H1 (cell line): ENCODE measurements at regions not wholly inside any gene's neighbourhood (a gene's known extent, or its start where the extent isn't known, plus 50 kb on each side); places are given as distances from the start of the nearest gene placed in this dataset.

Experiments
- CTCF ChIA-PET: fragments of 300-600 bp; sonication (Branson Sonifier 250); formaldehyde crosslinking; loops from one replicate; lab custom pipeline; 2021; ENCODE audit not compliant: partially characterized antibody; lab: Charles Lee
- POLR2A ChIA-PET: fragments of 300-600 bp; sonication (Branson Sonifier 250); formaldehyde crosslinking; loops from one replicate; lab custom pipeline; 2021; ENCODE audit warnings: inconsistent platforms; ENCODE audit not compliant: partially characterized antibody; lab: Charles Lee
- DNase-seq, 2 experiments: peaks; one replicate each; pipeline versions ENCODE4 v3.0.0 to v3.0.0-alpha.2; 2010 to 2022; ENCODE audit warnings: low spot score in 2 of 2, low read depth in 1 of 2, mixed read lengths in 1 of 2
- FAIRE-seq: peaks from 2 replicates; lab custom pipeline; 2011; peaks lifted over from hg19 to GRCh38; lab: Jason Lieb, UNC
- H2AFZ ChIP-seq: 2 replicates; pipeline ENCODE4 v1.8.1; 2012; ENCODE audit warnings: low read length, inconsistent platforms
- H2AK5ac ChIP-seq: 2 replicates; pipeline ENCODE4 v1.6.1; 2013; ENCODE audit warnings: low read depth, low read length
- H2BK120ac ChIP-seq: replicated peaks from 2 replicates; pipeline ENCODE3; 2013; ENCODE audit warnings: low read depth, low read length, inconsistent platforms
- H2BK12ac ChIP-seq: 2 replicates; pipeline ENCODE4 v1.6.1; 2013; ENCODE audit warnings: low read depth, low read length
- H2BK15ac ChIP-seq: 2 replicates; pipeline ENCODE4 v1.6.1; 2013; ENCODE audit warnings: low read length
- H2BK20ac ChIP-seq: 2 replicates; pipeline ENCODE4 v1.6.1; 2013; ENCODE audit warnings: low read length
- H2BK5ac ChIP-seq: 2 replicates; pipeline ENCODE4 v1.6.1; 2013; ENCODE audit warnings: low read depth, low read length
- H3K14ac ChIP-seq: 2 replicates; pipeline ENCODE4 v1.6.1; 2013; ENCODE audit warnings: inconsistent platforms; ENCODE audit not compliant: insufficient read length
- H3K18ac ChIP-seq: 2 replicates; pipeline ENCODE4 v1.6.1; 2013; ENCODE audit warnings: low read length; ENCODE audit errors: extremely low read depth
- H3K23ac ChIP-seq: 2 replicates; pipeline ENCODE4 v1.6.1; 2013; ENCODE audit warnings: inconsistent platforms; ENCODE audit not compliant: insufficient read length
- H3K23me2 ChIP-seq: 2 replicates; pipeline ENCODE4 v1.6.1; 2013; ENCODE audit warnings: low read depth, low read length
- H3K27ac ChIP-seq: 2 replicates; pipeline ENCODE4 v1.6.1; 2011; ENCODE audit warnings: low read depth, low read length, inconsistent platforms
- H3K27me3 ChIP-seq, 4 experiments: replicated peaks in 1 of 4; 1 replicate in 1 of 4; 2 replicates in 3 of 4; pipeline versions ENCODE4 v1.6.1 to v1.8.1; 2011 to 2013; ENCODE audit warnings: low read length in 3 of 4, mild to moderate bottlenecking in 3 of 4, inconsistent platforms in 2 of 4, mixed read lengths in 2 of 4, moderate library complexity in 1 of 4; ENCODE audit not compliant: control insufficient read depth in 3 of 4, insufficient read depth in 3 of 4; ENCODE audit errors: extremely low read depth in 1 of 4
- H3K36me3 ChIP-seq, 4 experiments: 2 replicates each; pipeline versions ENCODE4 v1.6.1 to v1.8.1; 2011 to 2013; ENCODE audit warnings: mild to moderate bottlenecking in 4 of 4, low read length in 3 of 4, moderate library complexity in 2 of 4, control low read depth in 1 of 4, inconsistent platforms in 1 of 4; ENCODE audit not compliant: insufficient read depth in 4 of 4, control insufficient read depth in 2 of 4
- H3K4ac ChIP-seq: replicated peaks from 2 replicates; pipeline ENCODE3; 2013; ENCODE audit warnings: low read length, low read depth, mixed read lengths, inconsistent platforms; ENCODE audit not compliant: insufficient read length
- H3K4me1 ChIP-seq, 4 experiments: replicated peaks in 1 of 4; 1 replicate in 1 of 4; 2 replicates in 3 of 4; pipeline versions ENCODE4 v1.6.1 to v1.8.1; 2011 to 2013; ENCODE audit warnings: low read length in 3 of 4, inconsistent platforms in 2 of 4, mixed read lengths in 1 of 4; ENCODE audit not compliant: insufficient read depth in 4 of 4, control insufficient read depth in 3 of 4
- H3K4me2 ChIP-seq, 2 experiments: 2 replicates each; pipeline versions ENCODE4 v1.6.1 to v1.8.1; 2011 to 2013; ENCODE audit warnings: low read depth in 2 of 2, low read length in 2 of 2, control low read depth in 1 of 2, inconsistent platforms in 1 of 2, mild to moderate bottlenecking in 1 of 2; ENCODE audit not compliant: insufficient read depth in 1 of 2
- H3K4me3 ChIP-seq, 4 experiments: fragments of 200-600, 300-600 bp in 1 of 4; sonication (generic), shearing (Covaris generic), sonication (Bioruptor Twin) in 1 of 4; 2 replicates each; pipeline versions ENCODE4 v1.5.1 to v1.8.1; 2011 to 2016; ENCODE audit warnings: low read length in 4 of 4, low read depth in 3 of 4, control low read depth in 2 of 4, inconsistent platforms in 2 of 4, mild to moderate bottlenecking in 2 of 4, mixed read lengths in 1 of 4, moderate library complexity in 1 of 4; ENCODE audit not compliant: insufficient read depth in 2 of 4; ENCODE audit errors: extremely low read depth in 1 of 4
- H3K56ac ChIP-seq: replicated peaks from 2 replicates; pipeline ENCODE3; 2013; ENCODE audit warnings: low read depth, mild to moderate bottlenecking, mixed read lengths, low read length, inconsistent platforms; ENCODE audit not compliant: insufficient read length
- H3K79me1 ChIP-seq: 2 replicates; pipeline ENCODE4 v1.6.1; 2013; ENCODE audit warnings: low read depth, low read length, control low read depth
- H3K79me2 ChIP-seq, 2 experiments: 2 replicates each; pipeline versions ENCODE4 v1.6.1 to v1.8.1; 2012 to 2013; ENCODE audit warnings: low read length in 2 of 2, mild to moderate bottlenecking in 2 of 2, inconsistent platforms in 1 of 2; ENCODE audit not compliant: insufficient read depth in 2 of 2, control insufficient read depth in 1 of 2
- H3K9ac ChIP-seq, 4 experiments: replicated peaks in 1 of 4; 1 replicate in 1 of 4; 2 replicates in 3 of 4; pipeline versions ENCODE4 v1.6.1 to v1.8.1; 2011 to 2013; ENCODE audit warnings: low read depth in 3 of 4, low read length in 3 of 4, control low read depth in 2 of 4, mild to moderate bottlenecking in 2 of 4, moderate library complexity in 2 of 4, inconsistent platforms in 1 of 4; ENCODE audit errors: extremely low read depth in 1 of 4
- H3K9me3 ChIP-seq, 2 experiments: 2 replicates each; pipeline versions ENCODE4 v1.6.1 to v1.8.1; 2012 to 2013; ENCODE audit warnings: mild to moderate bottlenecking in 2 of 2, moderate library complexity in 2 of 2, control low read depth in 1 of 2, inconsistent platforms in 1 of 2, low read depth in 1 of 2, low read length in 1 of 2, mixed read lengths in 1 of 2; ENCODE audit not compliant: insufficient read depth in 2 of 2
- H4K20me1 ChIP-seq, 2 experiments: replicated peaks in 1 of 2; 2 replicates each; pipeline versions ENCODE3 to v1.8.1; 2011 to 2013; ENCODE audit warnings: inconsistent platforms in 2 of 2, low read length in 2 of 2, mild to moderate bottlenecking in 1 of 2; ENCODE audit not compliant: insufficient read depth in 2 of 2, control insufficient read depth in 1 of 2
- H4K5ac ChIP-seq: 2 replicates; pipeline ENCODE4 v1.6.1; 2013; ENCODE audit warnings: low read length, low read depth, mixed read lengths, inconsistent platforms; ENCODE audit not compliant: insufficient read length
- H4K8ac ChIP-seq: 2 replicates; pipeline ENCODE4 v1.8.0; 2013; ENCODE audit warnings: mild to moderate bottlenecking, moderate library complexity, low read length, inconsistent platforms; ENCODE audit not compliant: insufficient read depth; ENCODE audit errors: extremely low read depth
- H4K91ac ChIP-seq: replicated peaks from 2 replicates; pipeline ENCODE3; 2013; ENCODE audit warnings: low read length, mixed read lengths, inconsistent platforms; ENCODE audit not compliant: insufficient read length
- CTCF ChIP-seq, 3 experiments: IDR thresholded peaks; 1 replicate in 2 of 3; 2 replicates in 1 of 3; pipeline versions ENCODE4 v1.5.1 to v1.6.1; 2011; ENCODE audit warnings: low read length in 3 of 3, mild to moderate bottlenecking in 3 of 3, inconsistent platforms in 2 of 3, low read depth in 1 of 3, moderate library complexity in 1 of 3; ENCODE audit not compliant: insufficient read depth in 1 of 3; ENCODE audit errors: control extremely low read depth in 1 of 3
- SIX5 ChIP-seq: IDR thresholded peaks from 2 replicates; pipeline ENCODE4 v1.6.1; 2011; ENCODE audit warnings: mild to moderate bottlenecking, low read depth, low read length

- Histone ChIP-seq H3K27ac (0 out of 2 replicates have a peak overlapping the region, but pooled peaks have one; percentile 25), H3K4me2 (no peak overlapping the region), H4K5ac (peak overlapping the region; percentile 49), H2AFZ (no peak overlapping the region), H3K79me2 (no peaks in the 10 kb centered on the region), H2BK5ac (no peak overlapping the region), H2BK120ac (peak overlapping the region; percentile 77), H3K27me3 (no peaks in the 10 kb centered on the region; a peak in 1 of 7 replicates), H3K4me1 (peaks cover 4 to 14% (median 12%) of the 10 kb centered on the region in 4 experiments; a peak in 4 of 7 replicates), H4K91ac (peak overlapping the region; percentile 63), H3K56ac (no peak overlapping the region), H2BK20ac (no peak overlapping the region; the same call in none of the 2 replicates), H3K36me3 (peaks cover 0 to 7% (median 0%) of the 10 kb centered on the region in 4 experiments; a peak in 3 of 8 replicates), H3K4ac (no peak overlapping the region), H3K23ac (no peak overlapping the region), H4K20me1 (no peaks in the 10 kb centered on the region), H3K9me3 (peaks cover 11 to 12% of the 10 kb centered on the region in 2 experiments; a peak in 2 of 4 replicates), H3K4me3 (no peak overlapping the region), H4K8ac (no peak overlapping the region), H2BK12ac (no peak overlapping the region), H2AK5ac (no peak overlapping the region), H3K9ac (no peak overlapping the region), H2BK15ac (no peak overlapping the region), H3K79me1 (no peaks in the 10 kb centered on the region), H3K23me2 (no peaks in the 10 kb centered on the region), H3K14ac (no peak overlapping the region), H3K18ac (no peak overlapping the region; the same call in 1 of the 2 replicates)
- DNase-seq = no peak
- POLR2A ChIA-PET = no interaction called here
- no peak for TF ChIP-seq SIX5
- TF ChIP-seq CTCF (IDR thresholded peaks at IDR 0.05; ENCODE audit: control extremely low read depth in 1 of 3, insufficient read depth in 1 of 3, low read depth in 1 of 3, low read length in 3 of 3) = peak in 1 of 3 experiments; percentile 16; a peak in 1 of 4 replicates
- CTCF ChIA-PET = interaction anchor here (0.6 to 0.9 kb wide), 4 partner anchors 23 to 582 kb away, joined by 3 read pairs; no protein-coding TSS in a partner anchor
- no peak for FAIRE-seq
Observed at GRCh38 chr6:164346631-164347030, 932.1 kb downstream of the QKI start.
